ENCODE measurements at regions not wholly inside any gene's neighbourhood (a gene's known extent, or its start where the extent isn't known, plus 50 kb on each side); places are given as distances from the start of the nearest gene placed in this dataset.
"Not testable (repeated sequence)": the region's sequence is repeated elsewhere in the genome, so short reads cannot be mapped to it uniquely, and the experiment has no call there.

DNA sequence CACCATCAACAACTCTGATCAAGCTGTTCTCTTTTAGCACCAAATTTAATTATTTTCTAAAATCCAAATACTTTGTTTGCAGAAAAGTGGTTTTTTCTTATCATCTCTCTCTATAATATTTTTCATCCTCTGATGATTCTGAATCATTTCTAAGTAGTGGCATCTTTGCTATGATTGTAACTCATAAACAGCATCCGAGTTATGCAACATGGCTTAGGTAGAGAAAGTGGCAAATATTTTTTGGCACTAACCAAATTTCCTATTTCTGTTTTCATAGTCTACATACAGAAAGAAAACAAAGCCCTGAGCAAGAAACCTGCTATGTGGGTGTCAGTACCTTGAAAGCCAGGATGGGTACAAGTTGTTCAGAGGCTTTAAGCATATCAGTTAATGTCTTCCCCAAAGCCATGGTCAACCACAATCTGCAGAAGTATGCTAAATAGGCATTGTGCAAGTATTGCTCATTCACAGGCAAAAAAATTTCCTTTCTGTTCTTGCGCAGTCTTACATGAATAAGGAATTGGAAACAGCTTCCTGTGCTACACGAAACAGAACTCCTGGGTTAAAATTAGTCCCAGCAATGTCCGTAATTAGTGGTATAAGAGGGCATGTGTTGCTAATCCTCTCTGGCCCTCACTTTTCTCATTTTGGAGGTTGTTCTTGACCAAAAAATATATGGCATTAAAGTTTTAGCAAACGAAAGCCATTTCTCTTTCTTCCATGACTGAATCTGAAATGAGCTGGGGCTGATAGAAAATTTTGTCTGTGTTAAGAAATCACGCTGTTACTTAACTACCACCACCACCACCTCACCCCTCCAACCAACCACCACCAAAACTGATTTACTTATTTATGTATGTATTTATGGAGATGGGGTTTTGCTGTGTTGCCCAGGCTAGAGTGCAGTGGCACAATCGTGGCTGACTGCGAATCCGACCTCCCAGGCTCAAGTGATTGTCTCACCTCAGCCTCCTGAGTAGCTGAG is 325.6 kb upstream of the MAGI2 start:
- DNase-seq (ENCODE audit: low read depth, low spot score) = no peak

DNA sequence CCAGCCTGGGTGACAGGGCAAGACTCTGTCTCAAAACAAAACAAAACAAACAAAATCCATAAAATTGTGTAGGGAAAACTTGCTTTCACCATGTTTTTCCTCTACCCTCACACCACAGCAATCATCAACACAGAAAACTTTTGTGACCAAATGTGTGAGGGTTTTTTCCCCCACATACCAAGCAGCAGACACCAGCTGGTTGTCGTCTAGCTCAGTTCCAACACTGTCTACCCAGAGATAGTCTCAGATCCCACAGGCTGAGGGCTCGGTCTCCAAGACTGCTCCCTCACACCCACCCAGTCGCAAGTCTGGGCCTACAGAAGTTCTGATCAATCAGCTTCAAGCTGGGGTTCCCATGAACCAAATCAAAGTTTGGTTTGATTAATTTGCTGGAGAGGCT is 322.4 kb upstream of the MAGI2 start:
- no peak for DNase-seq (ENCODE audit: low read depth, low spot score)

DNA sequence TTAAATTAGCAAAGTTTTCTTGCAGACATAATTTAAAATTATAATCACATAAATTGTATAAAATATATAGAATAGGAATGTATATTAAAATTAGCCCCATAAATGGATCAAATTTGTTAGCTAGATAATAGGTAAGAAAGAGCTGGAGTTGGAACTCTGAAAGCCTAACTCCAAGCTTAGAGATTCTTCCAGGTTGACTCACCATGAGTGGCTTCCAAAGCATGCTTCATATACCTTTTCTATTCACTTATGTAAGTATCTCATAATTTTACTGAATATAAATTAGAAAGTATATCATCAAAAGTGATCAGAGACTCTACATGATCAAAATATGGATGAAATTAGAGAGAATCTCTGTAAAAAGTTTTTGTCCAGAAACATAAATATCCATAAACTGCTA is 320.7 kb upstream of the MAGI2 start:
- no peak for DNase-seq (ENCODE audit: low read depth, low spot score)

DNA sequence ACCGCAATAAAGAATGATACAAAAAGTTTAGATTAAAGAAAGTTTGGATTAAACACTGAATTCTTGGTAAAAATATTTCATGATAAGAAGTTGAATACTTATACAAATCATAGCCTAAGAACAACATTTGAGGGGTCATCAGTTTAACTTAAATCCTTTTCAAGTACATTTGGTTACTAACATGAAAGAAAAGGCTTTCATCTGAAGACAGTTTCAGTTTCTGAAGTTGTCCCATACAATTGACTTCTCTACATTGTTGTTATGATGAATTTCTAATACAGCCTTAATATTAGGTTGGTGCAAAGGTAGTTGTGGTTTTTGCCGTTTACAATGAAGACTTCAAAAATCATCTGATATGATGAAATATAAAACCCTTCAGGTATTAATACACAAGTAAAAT is 317.5 kb upstream of the MAGI2 start:
- no peak for DNase-seq (ENCODE audit: low read depth, low spot score)

DNA sequence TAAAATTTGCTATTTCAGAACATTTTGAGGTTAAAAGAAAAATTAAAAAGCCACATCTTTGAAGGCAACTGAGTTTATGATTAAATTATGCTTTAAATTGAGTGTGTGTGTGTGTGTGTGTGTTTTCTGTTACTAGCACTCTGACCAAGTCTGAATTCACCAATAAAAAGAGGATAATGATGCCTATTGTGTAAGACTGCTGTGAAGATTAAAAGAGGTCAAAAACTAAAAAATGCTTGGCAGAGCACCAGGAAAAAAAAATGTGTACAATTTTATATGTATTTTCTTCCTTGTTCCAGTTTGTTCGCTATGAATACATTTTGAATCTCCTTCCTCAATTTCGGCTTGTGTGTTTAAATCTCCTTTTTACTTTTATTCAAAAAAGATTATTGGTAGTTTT is 316.6 kb upstream of the MAGI2 start:
- DNase-seq (ENCODE audit: low read depth, low spot score) = no peak

DNA sequence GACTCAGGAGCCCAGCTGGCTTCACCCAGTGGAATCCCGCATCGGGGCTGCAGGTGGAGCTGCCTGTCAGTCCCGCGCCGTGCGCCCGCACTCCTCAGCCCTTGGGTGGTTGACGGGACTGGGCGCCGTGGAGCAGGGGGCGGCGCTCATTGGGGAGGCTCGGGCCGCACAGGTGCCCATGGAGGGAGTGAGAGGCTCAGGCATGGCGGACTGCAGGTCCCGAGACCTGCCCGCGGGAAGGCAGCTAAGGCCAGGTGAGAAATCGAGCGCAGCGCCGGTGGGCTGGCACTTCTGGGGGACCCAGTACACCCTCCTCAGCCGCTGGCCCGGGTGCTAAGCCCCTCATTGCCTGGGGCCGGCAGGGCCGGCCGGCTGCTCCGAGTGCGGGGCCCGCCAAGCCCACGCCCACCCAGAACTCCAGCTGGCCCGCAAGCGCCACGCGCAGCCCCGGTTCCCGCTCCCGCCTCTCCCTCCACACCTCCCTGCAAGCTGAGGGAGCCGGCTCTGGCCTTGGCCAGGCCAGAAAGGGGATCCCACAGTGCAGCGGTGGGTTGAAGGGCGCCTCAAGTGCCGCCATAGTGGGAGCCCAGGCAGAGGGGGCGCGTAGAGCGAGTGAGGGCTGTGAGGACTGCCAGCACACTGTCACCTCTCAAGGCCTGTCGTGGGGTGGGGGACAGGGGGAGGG is 314.6 kb upstream of the MAGI2 start:
- DNase-seq (ENCODE audit: low read depth, low spot score) = not testable (repeated sequence)

DNA sequence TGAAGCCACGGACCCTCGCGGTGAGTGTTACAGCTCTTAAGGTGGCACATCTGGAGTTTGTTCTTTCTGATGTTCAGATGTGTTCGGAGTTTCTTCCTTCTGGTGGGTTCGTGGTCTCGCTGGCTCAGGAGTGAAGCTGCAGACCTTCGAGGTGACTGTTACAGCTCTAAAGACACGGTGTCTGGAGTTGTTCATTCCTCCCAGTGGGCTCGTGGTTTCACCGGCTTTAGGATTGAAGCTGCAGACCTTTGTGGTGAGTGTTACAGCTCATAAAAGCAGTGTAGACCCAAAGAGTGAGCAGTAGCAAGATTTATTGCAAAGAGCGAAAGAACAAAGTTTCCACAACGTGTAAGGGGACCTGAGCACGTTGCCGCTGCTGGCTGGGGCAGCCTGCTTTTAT is 313.7 kb upstream of the MAGI2 start:
- not testable (repeated sequence) for DNase-seq (ENCODE audit: low read depth, low spot score)

DNA sequence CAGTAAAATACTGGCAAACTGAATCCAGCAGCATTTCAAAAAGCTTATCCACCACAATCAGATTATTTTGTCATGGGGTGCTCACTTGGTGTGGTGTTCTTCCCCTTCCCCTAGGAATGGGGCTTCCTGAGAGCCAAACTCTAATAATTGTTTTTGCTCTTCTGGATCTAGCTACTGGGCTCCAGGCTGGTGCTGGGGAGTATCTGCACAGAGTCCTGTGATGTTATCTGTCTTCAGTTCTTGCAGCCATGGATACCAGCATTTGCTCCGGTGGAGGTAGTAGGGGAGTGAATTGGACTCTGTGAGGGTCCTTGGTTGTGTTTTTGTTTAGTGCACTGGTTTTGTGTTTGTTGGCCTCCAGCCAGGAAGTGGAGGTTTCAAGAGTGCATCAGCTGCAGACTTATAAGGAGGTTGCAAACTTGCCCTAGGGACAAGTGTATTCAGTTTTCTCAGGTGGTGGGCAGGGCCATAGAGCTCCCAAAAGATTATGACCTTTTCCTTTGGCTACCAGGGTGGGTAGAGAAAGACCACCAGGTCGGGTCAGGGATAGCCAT is 308.5 kb upstream of the MAGI2 start:
- no peak for DNase-seq (ENCODE audit: low read depth, low spot score)

DNA sequence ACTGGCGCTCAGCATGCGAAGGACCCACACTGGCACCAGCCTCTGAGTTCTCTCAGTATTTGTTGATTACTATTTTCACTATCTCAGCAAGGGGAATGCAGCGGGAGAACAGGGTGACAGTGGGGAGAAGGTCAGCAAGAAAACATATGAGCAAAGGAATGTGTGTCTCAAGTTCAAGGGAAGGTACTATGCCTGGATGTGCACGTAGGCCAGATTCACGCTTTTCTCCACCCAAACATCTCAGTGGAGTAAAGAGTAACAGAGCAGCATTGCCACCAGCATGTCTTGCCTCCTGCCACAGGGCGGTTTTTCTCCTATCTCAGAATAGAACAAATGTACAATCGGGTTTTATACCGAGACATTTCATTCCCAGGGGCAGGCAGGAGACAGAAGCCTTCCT is 297.5 kb upstream of the MAGI2 start:
- DNase-seq (ENCODE audit: low read depth, low spot score) = not testable (repeated sequence)

DNA sequence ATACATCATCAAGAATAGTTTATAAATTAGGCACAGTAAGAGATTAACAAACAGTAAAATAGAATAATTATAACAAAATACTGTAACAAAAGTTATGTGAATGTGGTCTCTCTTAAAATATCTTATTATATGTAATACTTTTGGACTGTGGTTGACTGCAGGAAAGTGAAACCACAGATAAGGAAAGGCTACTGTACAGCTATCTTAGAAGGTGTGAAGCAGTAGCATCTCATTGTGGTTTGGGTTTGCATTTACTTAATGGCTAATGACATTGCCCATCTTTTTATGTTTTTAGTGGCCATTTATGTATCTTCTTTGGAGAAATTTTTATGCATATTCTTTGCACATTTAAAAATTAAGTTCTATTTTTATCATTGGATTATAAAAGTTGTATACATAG is 296.4 kb upstream of the MAGI2 start:
- no peak for DNase-seq (ENCODE audit: low read depth, low spot score)

DNA sequence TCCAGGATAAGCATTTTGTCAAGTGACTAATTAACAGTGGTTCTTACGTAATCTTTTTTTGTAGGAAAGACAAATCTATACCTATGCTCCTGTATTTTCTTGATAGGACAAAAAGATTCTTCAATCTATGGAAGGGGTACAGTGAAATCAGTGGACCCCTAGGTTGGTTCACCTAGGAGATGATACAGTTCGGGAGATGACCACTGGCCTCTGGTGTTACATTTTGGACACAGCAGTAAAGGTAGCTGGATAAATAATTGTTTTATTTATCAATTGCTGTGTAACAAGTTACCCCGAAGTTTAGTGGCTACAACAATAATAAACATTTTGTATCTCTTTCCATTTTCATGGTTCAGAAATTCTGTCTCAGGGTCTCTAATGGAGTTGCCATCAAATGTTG is 288.2 kb upstream of the MAGI2 start:
- DNase-seq (ENCODE audit: low read depth, low spot score) = no peak

DNA sequence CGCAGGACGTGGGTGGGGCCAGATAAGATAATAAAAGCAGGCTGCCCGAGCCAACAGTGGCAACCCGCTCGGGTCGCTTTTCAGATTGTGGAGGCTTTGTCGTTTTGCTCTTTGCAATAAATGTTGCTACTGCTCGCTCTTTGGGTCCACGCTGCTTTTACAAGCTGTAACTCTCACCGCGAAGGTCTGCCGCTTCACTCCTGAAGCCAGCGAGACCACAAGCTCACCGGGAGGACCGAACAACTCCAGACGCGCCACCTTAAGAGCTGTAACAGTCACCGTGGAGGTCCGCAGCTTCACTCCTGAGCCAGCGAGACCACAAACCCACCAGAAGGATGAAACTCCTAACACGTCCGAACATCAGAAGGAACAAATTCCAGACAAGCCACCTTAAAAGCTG is 286.6 kb upstream of the MAGI2 start:
- no peak for DNase-seq (ENCODE audit: low read depth, low spot score)

DNA sequence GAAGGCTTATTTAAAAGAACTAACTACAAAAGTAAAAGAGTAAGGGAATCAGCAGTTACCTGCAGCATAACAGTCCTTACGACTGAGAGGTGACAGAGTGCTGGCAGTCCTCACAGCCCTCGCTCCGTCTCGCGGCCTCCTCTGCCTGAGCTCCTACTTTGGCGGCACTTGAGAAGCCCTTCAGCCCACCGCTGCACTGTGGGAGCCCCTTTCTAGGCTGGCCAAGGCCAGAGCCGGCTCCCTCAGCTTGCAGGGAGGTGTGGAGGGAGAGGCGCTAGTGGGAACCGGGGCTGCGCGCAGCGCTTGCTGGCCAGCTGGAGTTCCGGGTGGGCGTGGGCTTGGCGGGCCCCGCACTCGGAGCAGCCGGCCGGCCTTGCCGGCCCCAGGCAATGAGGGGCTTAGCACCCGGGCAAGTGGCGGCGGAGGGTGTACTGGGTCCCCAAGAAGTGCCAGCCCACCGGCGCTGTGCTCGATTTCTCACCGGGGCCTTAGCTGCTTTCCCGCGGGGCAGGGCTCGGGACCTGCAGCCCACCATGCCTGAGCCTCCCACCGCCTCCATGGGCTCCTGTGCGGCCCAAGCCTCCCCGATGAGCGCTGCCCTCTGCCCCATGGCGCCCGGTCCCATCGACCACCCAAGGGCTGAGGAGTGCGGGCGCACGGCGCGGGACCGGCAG is 285.7 kb upstream of the MAGI2 start:
- DNase-seq (ENCODE audit: low read depth, low spot score) = not testable (repeated sequence)

DNA sequence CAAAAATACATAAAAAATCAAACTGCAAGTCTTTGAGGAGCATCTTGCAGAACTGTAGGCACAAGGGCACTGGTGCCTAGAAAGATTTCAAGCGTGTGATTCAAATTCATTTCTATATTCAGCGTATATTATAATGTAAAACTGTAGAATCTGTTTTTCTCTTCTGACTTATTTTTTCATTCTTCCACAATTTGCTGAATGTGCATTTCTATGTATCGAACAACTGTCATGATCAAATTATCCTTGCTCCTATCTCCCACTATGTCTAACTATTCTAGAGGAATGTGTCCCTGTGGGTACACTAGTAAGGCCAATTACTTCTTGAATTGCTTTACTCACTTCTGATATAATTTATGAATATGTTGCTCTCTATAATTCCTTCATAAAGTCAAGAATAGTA is 283.0 kb upstream of the MAGI2 start:
- DNase-seq (ENCODE audit: low read depth, low spot score) = no peak

DNA sequence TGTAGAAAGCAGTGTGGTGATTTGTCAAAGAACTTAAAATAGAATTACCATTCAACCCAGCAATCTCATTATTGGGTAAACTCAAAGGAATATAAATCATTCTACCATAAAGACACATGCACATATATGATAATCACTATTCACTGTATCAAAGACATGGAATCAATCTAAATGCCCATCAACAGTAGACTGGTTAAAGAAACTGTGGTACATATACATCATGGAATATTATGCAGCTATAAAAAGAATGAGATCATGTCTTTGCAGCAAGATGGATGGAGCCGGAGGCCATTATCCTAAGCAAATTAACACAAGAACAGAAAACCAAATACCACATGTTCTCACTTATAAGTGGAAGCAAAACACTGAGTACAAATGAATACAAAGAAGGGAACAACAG is 281.5 kb upstream of the MAGI2 start:
- DNase-seq (ENCODE audit: low read depth, low spot score) = no peak

DNA sequence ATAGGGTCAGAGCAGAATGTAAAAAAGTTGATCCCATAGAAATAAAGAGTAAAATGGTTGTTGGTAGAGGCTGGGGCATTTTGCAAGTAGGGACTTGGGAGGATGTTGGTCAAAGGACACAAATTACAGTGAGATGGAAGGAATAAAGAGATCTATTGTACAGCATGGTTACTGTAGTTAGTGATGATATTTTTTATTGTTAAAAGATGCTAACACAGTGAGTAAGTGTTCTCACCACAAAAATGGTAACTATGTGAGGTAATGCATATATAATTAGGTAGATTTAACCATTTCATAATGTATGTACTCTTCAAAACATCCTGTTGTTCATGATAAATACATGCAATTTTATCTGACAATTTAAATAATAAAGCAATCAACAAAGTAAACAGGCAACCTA is 280.7 kb upstream of the MAGI2 start:
- DNase-seq (ENCODE audit: low read depth, low spot score) = no peak

DNA sequence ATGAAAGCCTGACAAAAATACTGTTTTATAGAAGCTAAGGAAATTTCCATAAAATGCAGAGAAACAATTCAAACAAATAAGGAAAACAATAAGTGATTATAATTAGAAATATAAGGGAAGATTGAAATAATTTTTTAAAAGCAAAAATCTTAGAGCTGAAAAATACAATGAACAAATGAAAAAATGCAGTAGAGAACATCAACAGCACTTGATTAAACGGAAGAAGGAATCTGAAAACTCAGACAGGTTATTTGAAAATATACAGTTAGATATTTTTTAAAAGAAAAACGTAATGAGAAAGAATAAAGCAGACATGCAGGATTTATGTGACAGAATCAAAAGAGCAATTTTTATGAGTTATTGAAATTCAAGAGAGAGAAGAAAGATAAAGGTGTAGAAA is 279.1 kb upstream of the MAGI2 start:
- DNase-seq (ENCODE audit: low read depth, low spot score) = no peak

DNA sequence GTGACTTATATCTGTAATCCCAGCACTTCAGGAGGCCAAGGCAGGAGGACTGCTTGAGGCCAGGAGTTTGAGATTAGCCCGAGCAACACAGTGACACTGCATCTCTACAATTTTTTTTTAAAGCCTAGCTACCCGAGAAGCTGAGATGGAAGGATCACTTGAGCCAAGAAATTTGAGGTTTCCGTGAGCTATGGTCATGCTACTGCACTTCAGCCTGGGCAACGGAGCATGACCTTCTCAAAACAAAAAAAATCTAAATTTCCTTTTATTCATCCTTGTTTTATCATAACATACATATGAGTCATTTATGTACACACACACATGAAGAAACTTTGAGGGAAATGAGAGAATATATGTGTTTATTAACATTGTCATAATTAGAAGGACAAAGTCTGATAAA is 277.5 kb upstream of the MAGI2 start:
- no peak for DNase-seq (ENCODE audit: low read depth, low spot score)

DNA sequence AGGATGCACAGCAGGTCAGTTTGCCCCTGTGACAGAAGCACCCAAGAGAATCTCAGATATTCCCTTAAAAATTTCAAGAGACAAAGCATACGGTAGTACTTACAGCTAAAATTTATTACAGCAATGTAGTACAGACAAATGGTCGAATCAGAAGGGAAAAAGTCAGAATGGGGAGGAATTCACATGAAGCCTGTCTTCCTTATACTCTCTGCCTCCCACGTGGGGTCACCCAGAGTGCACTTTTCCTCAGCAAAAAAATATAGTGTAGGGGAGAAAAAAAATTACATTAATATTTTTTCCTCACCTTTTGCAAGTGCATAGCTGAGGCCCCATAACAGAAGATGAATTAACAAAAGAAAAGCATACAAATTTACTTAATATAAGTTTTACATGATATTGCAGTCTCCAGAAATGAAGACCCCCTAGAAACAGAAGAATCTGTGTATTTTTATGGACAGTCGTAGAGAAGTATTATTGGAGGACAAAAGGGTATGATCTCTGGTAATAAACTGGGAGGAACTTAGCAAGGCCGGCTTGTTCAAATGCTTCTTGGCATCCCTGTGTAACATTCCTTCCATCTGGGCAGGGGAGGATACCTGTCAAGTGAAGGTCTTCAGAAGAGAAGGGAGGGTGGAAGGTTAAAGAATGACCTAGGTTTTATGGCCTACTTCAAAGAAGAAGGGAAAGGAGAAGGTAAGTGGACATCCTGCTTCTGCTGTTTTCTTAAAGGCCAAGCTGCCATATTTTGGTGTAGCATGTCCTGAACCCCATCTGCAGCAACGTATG is 270.6 kb upstream of the MAGI2 start:
- no peak for DNase-seq (ENCODE audit: low read depth, low spot score)

DNA sequence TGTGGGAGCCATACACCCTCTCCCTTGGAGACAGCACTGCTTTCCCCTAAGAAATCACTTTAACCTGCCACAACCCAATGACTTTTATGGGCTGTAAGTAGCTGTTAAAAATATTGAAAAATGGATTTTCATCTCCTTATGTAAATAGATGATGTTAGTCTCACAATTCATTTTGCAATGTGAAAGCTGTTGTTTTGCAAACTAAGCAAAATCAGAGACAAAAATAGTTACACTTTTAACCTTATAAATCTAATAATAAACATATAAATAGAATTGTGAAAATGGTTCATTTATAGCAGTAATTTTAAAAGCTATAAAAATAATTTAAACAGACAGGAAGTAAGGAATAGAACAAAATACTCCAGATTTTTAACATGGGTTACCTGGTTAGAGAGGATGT is 268.8 kb upstream of the MAGI2 start:
- no peak for DNase-seq (ENCODE audit: low read depth, low spot score)

DNA sequence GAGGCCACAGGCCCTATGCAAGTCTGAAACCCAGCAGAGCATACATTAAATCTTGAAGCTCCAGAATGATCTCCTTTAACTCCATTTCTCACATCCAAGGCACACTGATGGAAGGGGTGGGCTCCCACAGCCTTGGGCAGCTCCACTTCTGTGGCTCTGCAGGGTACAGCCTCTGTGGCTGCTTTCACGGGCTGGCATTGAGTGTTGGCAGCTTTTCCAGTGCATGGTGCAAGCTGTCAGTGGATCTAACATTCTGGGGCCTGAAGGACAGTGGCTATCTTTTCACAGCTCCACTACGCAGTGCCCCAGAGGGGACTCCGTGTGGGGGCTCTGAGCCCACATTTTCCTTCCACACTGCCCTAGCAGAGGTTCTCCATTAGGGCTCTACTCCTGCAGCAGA is 265.7 kb upstream of the MAGI2 start:
- no peak for DNase-seq (ENCODE audit: low read depth, low spot score)
